ENCODE measurements at regions not wholly inside any gene's neighbourhood (a gene's known extent, or its start where the extent isn't known, plus 50 kb on each side); places are given as distances from the start of the nearest gene placed in this dataset.

GRCh38 chr10:27437775-27438174 lies 66.3 kb upstream of the RAB18 start:
- Histone ChIP-seq H3K4me2 (no peak overlapping the region), H3K4me3 (no peak overlapping the region), H3K9ac (no peak overlapping the region), H4K20me1 (no peaks in the 10 kb centered on the region), H3K4me1 (peaks cover 6% of the 10 kb centered on the region; the same call in 1 of the 2 replicates), H3K27me3 (no peaks in the 10 kb centered on the region), H3K36me3 (no peaks in the 10 kb centered on the region), H3K9me3 (no peaks in the 10 kb centered on the region), H3K27ac (no peak overlapping the region)
- TF ChIP-seq Cebpa-rat (IDR thresholded peaks at IDR 0.05) = no peak

- Histone ChIP-seq H3K27me3 (no peaks in the 10 kb centered on the region), H3K4me3 (no peak overlapping the region), H4K20me1 (no peaks in the 10 kb centered on the region), H3K9me3 (no peaks in the 10 kb centered on the region), H3K9ac (no peak overlapping the region), H3K4me2 (no peak overlapping the region), H3K4me1 (peaks cover 6% of the 10 kb centered on the region; the same call in 1 of the 2 replicates), H3K36me3 (no peaks in the 10 kb centered on the region), H3K27ac (no peak overlapping the region)
- TF ChIP-seq Cebpa-rat (IDR thresholded peaks at IDR 0.05) = no peak
These were observed 67.4 kb upstream of the RAB18 start for GRCh38 chr10:27436710-27437109.

- H4K20me1 ChIP-seq = no peaks in the 10 kb centered on the region
- H3K27me3 ChIP-seq = no peaks in the 10 kb centered on the region
- H3K9ac ChIP-seq = no peak overlapping the region
- no peaks in the 10 kb centered on the region for H3K36me3 ChIP-seq
- no peak for TF ChIP-seq Cebpa-rat (IDR thresholded peaks at IDR 0.05)
- peaks cover 6% of the 10 kb centered on the region; the same call in 1 of the 2 replicates for H3K4me1 ChIP-seq
- H3K27ac ChIP-seq = no peak overlapping the region
- H3K4me2 ChIP-seq = no peak overlapping the region
- H3K4me3 ChIP-seq = no peak overlapping the region
- no peaks in the 10 kb centered on the region for H3K9me3 ChIP-seq
These were observed 70.1 kb upstream of the RAB18 start for GRCh38 chr10:27433976-27434375.

GRCh38 chr10:27426948-27427467 lies 77.1 kb upstream of the RAB18 start:
- no peak overlapping the region for H3K9ac ChIP-seq

GRCh38 chr10:27413831-27414348 lies 90.2 kb upstream of the RAB18 start:
- H4K20me1 ChIP-seq = no peaks in the 10 kb centered on the region
- H3K9ac ChIP-seq = no peak overlapping the region
- H3K36me3 ChIP-seq = no peaks in the 10 kb centered on the region
- H3K4me3 ChIP-seq = no peak overlapping the region
- no peaks in the 10 kb centered on the region for H3K4me1 ChIP-seq
- H3K27me3 ChIP-seq = no peaks in the 10 kb centered on the region
- no peak overlapping the region for H3K27ac ChIP-seq
- H3K9me3 ChIP-seq = peaks cover 24% of the 10 kb centered on the region
- no peak overlapping the region for H3K4me2 ChIP-seq
- TF ChIP-seq Cebpa-rat (IDR thresholded peaks at IDR 0.05) = no peak

More at GRCh38 chr10:27426948-27427467, 77.1 kb upstream of the RAB18 start:
- Histone ChIP-seq H3K27ac (no peak overlapping the region), H3K36me3 (no peaks in the 10 kb centered on the region), H3K27me3 (no peaks in the 10 kb centered on the region), H3K4me1 (no peaks in the 10 kb centered on the region), H3K4me3 (no peak overlapping the region), H4K20me1 (no peaks in the 10 kb centered on the region), H3K9me3 (peaks cover 12% of the 10 kb centered on the region; the same call in 1 of the 2 replicates), H3K4me2 (no peak overlapping the region)
- TF ChIP-seq Cebpa-rat (IDR thresholded peaks at IDR 0.05) = no peak

- no peak for TF ChIP-seq Cebpa-rat (IDR thresholded peaks at IDR 0.05)
- Histone ChIP-seq H3K4me2 (no peak overlapping the region), H3K36me3 (no peaks in the 10 kb centered on the region), H3K27ac (no peak overlapping the region), H3K9me3 (peaks cover 23% of the 10 kb centered on the region), H3K4me3 (no peak overlapping the region), H4K20me1 (no peaks in the 10 kb centered on the region), H3K27me3 (no peaks in the 10 kb centered on the region), H3K4me1 (no peaks in the 10 kb centered on the region), H3K9ac (no peak overlapping the region)
These were observed 90.7 kb upstream of the RAB18 start for GRCh38 chr10:27413387-27413786.

- H3K4me3 ChIP-seq = no peak overlapping the region
- no peak overlapping the region for H3K9ac ChIP-seq
- H3K27me3 ChIP-seq = no peaks in the 10 kb centered on the region
- peaks cover 15% of the 10 kb centered on the region for H3K9me3 ChIP-seq
- H4K20me1 ChIP-seq = no peaks in the 10 kb centered on the region
- H3K27ac ChIP-seq = no peak overlapping the region
- no peak for TF ChIP-seq Cebpa-rat (IDR thresholded peaks at IDR 0.05)
- H3K4me2 ChIP-seq = no peak overlapping the region
- H3K4me1 ChIP-seq = no peaks in the 10 kb centered on the region
- no peaks in the 10 kb centered on the region for H3K36me3 ChIP-seq
These were observed 94.0 kb upstream of the RAB18 start for GRCh38 chr10:27410153-27410552.

GRCh38 chr10:27407271-27407670 lies 96.8 kb upstream of the RAB18 start:
- Histone ChIP-seq H4K20me1 (no peaks in the 10 kb centered on the region), H3K9me3 (no peaks in the 10 kb centered on the region), H3K27me3 (no peaks in the 10 kb centered on the region), H3K4me1 (no peaks in the 10 kb centered on the region), H3K9ac (no peak overlapping the region), H3K4me3 (no peak overlapping the region), H3K27ac (no peak overlapping the region), H3K36me3 (no peaks in the 10 kb centered on the region), H3K4me2 (no peak overlapping the region)
- TF ChIP-seq Cebpa-rat (IDR thresholded peaks at IDR 0.05) = no peak

- Histone ChIP-seq H3K4me1 (no peaks in the 10 kb centered on the region), H3K9ac (no peak overlapping the region), H3K9me3 (no peaks in the 10 kb centered on the region), H3K27me3 (no peaks in the 10 kb centered on the region), H3K27ac (no peak overlapping the region), H3K4me2 (no peak overlapping the region), H4K20me1 (no peaks in the 10 kb centered on the region), H3K36me3 (no peaks in the 10 kb centered on the region), H3K4me3 (no peak overlapping the region)
- no peak for TF ChIP-seq Cebpa-rat (IDR thresholded peaks at IDR 0.05)
These were observed 104.2 kb upstream of the RAB18 start for GRCh38 chr10:27399871-27400270.

- Histone ChIP-seq H3K9me3 (peaks cover 10% of the 10 kb centered on the region), H3K27me3 (no peaks in the 10 kb centered on the region), H3K9ac (no peak overlapping the region), H3K4me2 (no peak overlapping the region), H4K20me1 (no peaks in the 10 kb centered on the region), H3K4me1 (no peaks in the 10 kb centered on the region), H3K36me3 (no peaks in the 10 kb centered on the region), H3K27ac (no peak overlapping the region), H3K4me3 (no peak overlapping the region)
- TF ChIP-seq Cebpa-rat (IDR thresholded peaks at IDR 0.05) = no peak
These were observed 110.1 kb upstream of the RAB18 start for GRCh38 chr10:27393961-27394360.

- Histone ChIP-seq H3K27ac (no peak overlapping the region), H3K27me3 (no peaks in the 10 kb centered on the region), H3K4me2 (no peak overlapping the region)
These were observed 111.5 kb upstream of the RAB18 start for GRCh38 chr10:27392606-27393005.

More at GRCh38 chr10:27392606-27393005, 111.5 kb upstream of the RAB18 start:
- H3K9ac ChIP-seq = no peak overlapping the region
- peaks cover 10% of the 10 kb centered on the region for H3K9me3 ChIP-seq
- no peak for TF ChIP-seq Cebpa-rat (IDR thresholded peaks at IDR 0.05)
- no peaks in the 10 kb centered on the region for H3K36me3 ChIP-seq
- H3K4me1 ChIP-seq = no peaks in the 10 kb centered on the region
- no peak overlapping the region for H3K4me3 ChIP-seq
- H4K20me1 ChIP-seq = no peaks in the 10 kb centered on the region
